NCI-H1694 treated with DMSO at 0.1 percent for 48 hours (cell line): ENCODE measurements at regions not wholly inside any gene's neighbourhood (a gene's known extent, or its start where the extent isn't known, plus 50 kb on each side); places are given as distances from the start of the nearest gene placed in this dataset.
"Not testable (repeated sequence)": the region's sequence is repeated elsewhere in the genome, so short reads cannot be mapped to it uniquely, and the experiment has no call there.

Experiments used
- DNase-seq: peaks from one replicate; lab custom pipeline; 2025; lab: John Stamatoyannopoulos, UW

- no peak for DNase-seq
Observed at GRCh38 chr14:83173687-83174086, 1640.0 kb upstream of the SEL1L start.

GRCh38 chr14:83184531-83184930 lies 1650.9 kb upstream of the SEL1L start:
- no peak for DNase-seq

DNA sequence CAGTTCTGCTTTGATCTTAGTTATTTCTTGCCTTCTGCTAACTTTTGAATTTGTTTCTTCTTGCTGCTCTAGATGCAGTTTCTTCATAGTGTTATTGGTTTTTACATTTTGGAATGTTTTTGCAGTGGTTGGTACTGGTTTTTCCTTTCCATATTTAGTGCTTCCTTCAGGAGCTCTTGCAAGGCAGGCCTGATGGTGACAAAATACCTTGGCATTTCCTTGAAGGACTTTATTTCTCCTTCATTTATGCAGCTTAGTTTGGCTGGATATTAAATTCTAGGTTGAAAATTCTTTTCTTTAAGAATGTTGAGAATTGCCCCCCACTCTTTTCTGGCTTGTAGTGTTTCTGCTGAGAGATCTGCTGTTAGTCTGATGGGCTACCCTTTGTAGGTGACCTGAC lies 1654.7 kb upstream of the SEL1L start:
- not testable (repeated sequence) for DNase-seq

DNA sequence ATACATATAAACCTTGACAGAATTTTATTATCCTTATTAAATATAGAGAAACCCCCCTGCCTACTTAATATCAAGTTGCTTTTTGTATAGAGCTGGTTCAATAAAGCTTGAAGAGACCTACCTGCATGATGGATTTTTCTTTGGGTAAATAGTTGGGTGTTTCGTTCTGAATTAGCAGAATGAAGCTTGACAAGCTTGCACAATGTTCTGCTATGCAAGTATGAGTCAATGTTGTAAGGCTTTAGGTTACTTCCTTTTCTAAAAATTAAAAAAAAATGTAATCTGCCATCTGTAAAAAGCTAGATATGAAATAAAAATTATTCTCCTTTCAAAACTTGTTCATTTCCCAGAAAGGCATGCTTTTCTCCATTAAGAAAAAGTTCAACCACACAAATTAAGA lies 1662.6 kb upstream of the SEL1L start:
- no peak for DNase-seq

- no peak for DNase-seq
Observed at GRCh38 chr14:83197271-83197670, 1663.6 kb upstream of the SEL1L start.

DNA sequence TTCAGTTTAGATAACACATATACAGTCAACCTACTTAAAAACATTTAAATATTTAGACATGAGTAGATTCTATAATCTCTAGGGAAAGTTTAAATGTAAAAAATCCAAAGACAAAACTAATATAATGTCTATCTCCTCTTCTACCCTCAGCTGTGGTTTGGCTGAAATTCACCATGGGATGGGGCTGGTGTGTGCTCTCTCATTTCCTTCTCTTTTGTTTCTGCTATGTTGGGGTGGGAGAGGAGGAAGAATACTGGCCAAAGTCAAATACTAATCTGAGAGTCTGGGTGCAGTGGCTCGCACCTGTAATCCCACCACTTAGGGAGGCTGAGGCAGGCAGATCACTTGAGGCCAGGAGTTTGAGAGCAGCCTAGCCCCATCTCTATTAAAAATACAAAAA lies 1673.9 kb upstream of the SEL1L start:
- no peak for DNase-seq

GRCh38 chr14:83208341-83208740 lies 1674.7 kb upstream of the SEL1L start:
- no peak for DNase-seq

- no peak for DNase-seq
Observed at GRCh38 chr14:83217492-83217891, 1683.8 kb upstream of the SEL1L start.

DNA sequence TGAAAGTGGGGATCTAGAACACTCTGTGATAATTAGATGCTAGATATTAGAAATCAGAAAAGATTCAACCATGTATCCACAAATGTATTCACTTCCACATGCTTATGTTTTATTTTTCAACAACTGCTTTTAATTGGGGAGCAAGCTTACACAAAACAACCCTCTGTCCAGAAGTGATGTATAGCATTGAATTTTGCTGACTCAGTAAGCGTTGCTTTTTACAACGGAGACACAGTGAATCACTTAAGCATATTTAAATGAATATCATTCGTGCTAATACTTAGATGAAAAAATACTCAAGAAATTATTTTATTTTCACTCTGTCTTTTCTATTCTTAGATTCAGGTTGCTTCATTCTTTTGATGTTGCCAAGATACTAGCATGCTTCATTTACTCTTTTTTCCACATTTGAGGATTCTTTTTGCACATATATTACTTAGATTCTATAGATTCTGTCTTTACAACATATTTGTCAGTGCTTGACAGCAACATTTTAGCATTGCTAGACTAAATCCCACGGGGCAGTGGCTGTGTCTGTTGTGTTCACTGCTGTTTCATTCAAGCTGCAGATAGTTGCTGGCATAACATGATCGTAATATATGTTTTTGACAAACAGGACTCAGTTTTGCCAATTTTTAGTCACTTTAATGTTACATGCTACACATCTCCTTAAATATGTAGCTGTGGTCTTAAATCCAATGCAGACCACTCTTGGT lies 1714.4 kb upstream of the SEL1L start:
- DNase-seq = no peak

GRCh38 chr14:83251402-83251801 lies 1717.7 kb upstream of the SEL1L start:
- no peak for DNase-seq

GRCh38 chr14:83253870-83254269 lies 1720.2 kb upstream of the SEL1L start:
- DNase-seq = no peak

DNA sequence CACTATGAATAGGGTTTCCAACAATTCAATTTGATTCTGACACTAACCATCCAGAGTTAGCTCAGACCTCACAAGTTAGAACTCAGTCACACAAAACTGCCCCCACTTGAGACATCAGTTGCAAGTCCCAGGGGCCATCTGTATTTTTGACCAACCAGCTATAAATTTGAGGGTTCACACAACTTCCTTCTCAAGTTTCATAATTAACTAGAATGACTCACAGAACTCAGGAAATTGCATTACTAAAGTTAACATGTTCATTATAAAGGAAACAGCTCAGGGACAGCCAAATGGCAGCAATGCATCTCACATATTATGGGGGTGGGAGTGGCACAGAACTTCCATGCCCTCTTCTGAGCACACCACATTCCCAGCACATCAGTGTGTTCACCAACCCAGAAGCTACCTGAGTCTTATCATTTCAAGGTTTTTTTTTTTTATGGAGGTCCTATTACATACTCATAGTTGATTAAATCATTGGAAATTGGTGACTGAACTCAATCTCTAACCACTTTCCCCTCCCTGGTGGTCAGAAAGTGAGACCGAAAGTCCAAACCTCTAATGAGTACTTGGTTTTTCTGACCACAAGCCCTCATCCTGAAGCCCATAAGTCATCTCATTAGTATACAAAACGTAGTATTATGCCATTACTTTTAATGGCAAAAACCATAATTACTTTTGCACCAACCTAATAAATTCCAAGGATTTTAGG lies 1721.5 kb upstream of the SEL1L start:
- no peak for DNase-seq

- DNase-seq = no peak
Observed at GRCh38 chr14:83255727-83256090, 1722.1 kb upstream of the SEL1L start.

GRCh38 chr14:83257466-83258439 lies 1724.1 kb upstream of the SEL1L start:
- DNase-seq = no peak

- no peak for DNase-seq
Observed at GRCh38 chr14:83260751-83261150, 1727.1 kb upstream of the SEL1L start.

DNA sequence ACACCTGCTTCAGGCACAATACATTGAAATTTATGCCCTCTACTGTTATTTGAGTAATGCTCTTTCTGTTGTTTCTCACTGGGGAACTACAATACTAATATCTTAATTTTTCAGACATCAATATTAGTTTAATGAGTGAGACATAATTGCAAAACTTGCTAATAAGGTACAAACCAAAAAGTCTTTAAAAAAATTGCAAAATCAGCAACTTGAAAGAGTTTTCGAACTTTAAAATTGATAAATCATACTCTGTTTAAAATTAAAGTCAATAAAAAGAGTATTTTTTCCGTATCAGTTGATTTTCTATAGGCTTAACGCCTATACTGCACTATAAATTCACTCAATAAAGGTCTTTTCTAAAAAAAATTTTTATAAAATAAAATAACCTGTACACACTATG lies 1735.9 kb upstream of the SEL1L start:
- DNase-seq = no peak

- no peak for DNase-seq
Observed at GRCh38 chr14:83271663-83272062, 1738.0 kb upstream of the SEL1L start.

GRCh38 chr14:83280719-83281118 lies 1747.1 kb upstream of the SEL1L start:
- DNase-seq = no peak

GRCh38 chr14:83282706-83283105 lies 1749.1 kb upstream of the SEL1L start:
- DNase-seq = no peak

GRCh38 chr14:83287300-83287699 lies 1753.6 kb upstream of the SEL1L start:
- no peak for DNase-seq

GRCh38 chr14:83289390-83289789 lies 1755.7 kb upstream of the SEL1L start:
- DNase-seq = no peak

GRCh38 chr14:83289896-83290295 lies 1756.2 kb upstream of the SEL1L start:
- no peak for DNase-seq

- no peak for DNase-seq
Observed at GRCh38 chr14:83290447-83290846, 1756.8 kb upstream of the SEL1L start.
